ENCODE measurements at regions not wholly inside any gene's neighbourhood (a gene's known extent, or its start where the extent isn't known, plus 50 kb on each side); places are given as distances from the start of the nearest gene placed in this dataset.

DNA sequence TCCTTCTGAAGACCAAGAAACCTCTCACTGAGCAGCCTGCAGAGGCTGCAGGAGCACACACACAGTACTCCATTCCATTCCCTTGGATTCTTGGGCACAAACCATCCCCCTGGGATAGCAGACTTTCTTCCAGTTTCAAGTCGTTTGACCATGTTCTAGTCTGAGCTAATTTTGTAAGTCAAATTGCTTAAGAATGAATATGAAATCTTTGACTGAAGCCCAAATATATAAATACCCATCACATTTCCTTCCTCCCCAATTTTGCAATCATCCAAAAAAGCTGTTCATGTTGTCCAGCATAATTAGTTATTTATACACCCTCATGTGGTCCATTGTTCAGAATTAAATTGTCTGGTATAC, 231.2 kb upstream of the TPRG1 start:
- DNase-seq: no peak

DNA sequence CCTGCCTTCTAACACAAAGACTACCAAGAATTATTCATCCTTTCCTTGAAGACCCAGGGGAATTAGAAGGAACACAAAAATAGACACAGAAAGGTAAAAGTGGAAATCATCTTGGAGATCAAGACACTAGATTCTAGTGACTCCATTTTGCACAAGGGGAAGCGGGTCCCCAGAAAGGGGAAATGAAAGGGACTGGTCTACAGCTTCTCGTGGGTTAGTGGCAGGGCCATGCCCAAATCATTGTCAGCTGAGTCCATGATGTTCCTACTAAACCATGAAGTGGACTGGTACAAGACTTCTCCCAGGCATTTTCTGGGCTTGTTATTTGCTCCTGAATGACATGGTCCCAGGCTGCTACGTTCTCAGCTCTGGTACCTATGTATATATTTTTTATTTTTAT, 230.7 kb upstream of the TPRG1 start:
- no peak for DNase-seq

DNA sequence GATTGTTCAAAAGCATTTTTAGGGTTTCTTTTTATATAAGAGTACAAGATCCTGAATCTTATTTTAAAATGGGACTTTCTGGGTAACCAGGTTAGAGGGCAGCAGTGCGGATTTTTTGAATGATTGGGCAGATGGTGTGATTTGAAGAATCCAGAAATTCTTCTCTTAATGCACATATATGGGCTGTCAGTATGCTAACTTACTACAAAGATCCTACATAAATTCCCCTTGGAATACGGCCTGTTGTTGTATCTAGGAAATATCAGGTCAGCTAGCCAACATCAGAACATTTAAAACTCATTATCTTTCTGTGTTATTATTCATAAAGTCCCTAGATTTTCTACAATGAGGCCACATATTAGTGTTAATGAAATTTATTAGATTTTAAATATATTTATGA, 229.6 kb upstream of the TPRG1 start:
- DNase-seq: no peak

DNA sequence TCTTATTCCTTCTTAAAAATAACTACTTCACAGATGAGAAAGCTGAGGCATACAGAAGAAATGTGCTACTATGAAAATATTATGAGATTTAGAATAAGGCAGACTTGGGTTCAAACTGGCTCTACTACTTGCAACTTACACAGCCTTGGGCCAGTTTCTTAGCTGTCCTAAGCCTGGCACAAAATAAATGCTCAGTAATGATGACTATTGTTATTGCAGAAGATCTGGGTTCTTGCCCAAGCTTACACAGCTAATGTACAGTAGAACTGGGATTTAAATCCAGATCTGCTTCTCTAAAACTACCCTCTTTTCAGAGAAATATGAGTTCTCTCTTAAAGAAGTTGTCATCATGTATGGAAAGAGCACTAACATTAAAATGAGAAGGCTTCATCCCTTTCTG, 228.2 kb upstream of the TPRG1 start:
- DNase-seq: no peak

DNA sequence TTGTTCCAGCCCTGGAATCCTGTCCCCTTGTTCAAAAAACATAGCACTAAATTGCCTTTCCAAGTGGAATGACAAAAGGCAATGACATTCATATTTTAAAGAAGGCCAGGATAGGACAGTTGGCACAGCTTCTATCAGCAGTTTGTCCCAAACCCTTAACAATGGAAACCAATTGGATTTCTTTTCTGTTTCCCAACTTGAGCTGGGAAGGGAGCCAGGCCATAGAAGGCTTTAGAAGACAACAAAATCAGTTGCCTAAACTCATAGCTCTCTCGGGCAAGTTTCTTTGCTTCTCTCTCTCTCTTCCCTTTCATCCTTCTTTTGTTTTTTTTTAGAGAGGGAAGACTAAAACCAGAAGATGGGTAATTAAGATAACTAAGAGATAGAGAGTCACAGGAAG, 227.7 kb upstream of the TPRG1 start:
- no peak for DNase-seq

DNA sequence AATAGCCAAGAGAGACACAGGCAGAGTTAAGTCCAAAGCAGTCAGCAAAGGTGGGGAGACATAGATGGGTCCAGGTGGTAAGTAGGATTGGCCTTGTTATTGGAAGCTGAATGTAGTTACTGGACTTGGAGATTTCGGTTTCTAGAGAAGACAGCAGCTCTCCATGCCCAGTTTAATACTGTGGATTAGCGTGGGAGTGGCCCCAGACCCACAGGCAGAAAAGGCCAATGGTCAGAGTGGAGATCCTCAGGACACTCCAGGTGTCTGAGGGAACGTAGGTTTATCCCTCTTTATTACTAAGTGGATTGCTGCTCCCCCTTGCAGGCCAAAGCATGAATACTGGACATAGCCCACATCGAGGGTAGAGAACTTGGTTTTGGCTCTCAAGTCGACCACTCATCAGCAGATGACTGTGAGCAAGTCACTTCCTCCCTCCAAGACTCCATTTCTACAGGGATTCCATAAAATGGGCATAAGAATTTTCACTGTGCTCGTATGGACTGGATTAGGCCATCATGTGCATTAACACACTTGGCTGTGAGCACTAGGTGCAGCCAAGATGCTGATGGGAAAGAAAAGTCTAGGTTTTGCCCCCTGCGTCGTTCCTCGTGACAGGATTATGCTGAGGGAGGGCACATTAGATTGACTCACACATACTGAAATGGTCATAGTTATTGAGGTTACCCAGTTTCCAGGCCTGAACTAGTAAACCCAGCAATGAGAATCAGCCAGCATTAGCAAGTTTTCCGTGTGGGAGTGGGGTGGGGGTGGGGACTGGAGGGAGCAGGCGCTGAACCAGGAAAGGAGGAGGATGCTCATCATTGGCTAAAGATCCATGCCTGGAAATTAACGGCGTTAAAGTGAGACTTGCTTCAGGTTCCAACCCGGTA, 225.2 kb upstream of the TPRG1 start:
- no peak for DNase-seq

DNA sequence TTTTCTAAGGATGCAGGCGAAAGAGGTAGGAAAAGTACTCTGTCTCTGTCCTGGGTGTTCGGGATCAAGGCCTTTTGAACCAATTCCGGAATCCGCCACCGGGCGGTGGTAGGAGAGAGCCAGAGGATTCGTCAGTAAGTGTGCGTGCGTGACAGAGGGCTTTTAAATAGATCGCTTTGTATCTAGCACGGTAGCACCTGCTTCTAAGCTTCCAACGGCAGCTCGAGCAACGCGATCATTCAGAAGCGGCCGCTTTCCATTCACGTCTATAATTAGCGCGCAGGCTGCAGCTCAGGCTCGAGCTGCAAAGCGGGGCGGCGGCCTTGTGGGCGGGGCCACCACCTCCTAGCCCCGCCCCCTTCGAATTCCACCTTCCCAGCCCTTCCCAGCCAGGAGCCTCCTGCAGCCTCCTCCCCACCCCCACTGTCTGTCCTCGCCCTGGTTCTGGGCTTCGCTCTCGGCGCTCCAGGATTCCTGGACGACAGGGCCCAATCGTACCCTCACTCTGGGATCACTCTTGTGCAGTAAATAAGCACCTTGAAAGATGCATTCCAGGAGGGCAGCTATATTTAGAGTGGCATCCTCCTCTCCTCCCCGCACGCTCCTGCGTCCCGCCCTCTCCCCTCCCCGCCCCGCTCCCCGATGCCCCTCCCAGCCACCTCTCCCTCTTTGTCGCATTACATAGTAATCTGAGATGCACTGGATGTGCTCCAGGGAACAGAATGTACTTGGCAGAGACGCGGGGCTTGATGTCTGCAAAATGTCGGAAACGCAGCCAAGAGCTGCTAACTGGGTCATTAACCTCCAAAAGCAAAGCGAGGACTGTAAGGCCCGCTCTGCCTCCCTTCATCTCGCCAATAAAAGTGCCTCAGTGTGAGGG, 224.1 kb upstream of the TPRG1 start:
- peak; percentile 95 for DNase-seq

DNA sequence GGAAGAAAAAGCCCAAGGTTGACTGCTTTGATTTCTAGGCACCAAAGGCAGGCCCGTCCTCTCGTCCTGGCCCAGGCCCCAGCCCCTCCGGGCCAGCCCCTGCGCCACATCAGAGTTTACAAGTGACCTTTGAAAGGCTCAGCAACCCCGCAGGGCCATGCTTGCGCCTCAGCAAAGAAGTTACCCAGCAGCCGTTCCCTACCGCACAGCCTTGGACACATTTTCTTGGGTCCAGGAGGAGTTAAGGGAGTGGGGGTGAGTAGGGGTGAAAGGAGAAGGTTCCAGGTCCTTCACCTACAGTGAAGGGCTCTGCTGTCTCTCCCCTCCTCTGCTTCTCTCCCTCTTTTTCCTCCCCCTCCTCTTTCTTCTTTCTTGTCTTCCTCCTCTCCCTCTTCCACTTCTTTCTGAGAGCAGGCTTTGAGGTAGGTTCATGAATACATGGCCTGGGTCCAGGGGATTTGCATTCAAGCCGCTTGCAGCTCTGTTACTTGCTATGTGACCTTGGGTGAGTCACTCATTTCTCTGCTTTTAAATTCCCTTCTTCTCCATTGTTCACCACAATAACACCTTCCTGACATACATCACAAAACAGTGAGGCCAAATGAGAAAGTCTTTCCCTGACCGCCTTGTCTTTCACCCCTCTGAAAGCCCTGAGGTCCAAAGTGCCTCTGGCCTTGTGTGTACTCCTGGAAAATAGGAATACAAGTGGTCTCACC, 223.3 kb upstream of the TPRG1 start:
- peak; percentile 60 for DNase-seq

DNA sequence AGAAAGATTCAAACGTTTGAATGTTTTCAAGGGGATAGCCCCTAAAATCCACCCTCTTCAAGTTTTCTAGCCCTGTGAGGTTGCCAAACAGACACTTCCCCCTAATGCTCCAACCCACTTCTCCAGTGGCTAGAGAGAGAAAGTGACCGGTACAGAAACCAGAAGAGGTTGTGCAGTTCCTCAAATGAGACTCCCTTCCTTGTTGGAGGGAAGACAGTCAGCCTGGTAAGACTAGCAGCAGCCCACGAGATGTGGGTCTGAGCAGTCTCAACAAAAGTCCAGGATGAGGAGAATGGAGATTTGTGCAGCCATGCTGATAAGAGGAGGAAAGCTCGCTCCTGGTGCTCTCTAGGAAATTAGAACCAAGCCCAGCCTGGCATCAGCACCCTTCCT, 222.8 kb upstream of the TPRG1 start:
- peak; percentile 25 for DNase-seq

DNA sequence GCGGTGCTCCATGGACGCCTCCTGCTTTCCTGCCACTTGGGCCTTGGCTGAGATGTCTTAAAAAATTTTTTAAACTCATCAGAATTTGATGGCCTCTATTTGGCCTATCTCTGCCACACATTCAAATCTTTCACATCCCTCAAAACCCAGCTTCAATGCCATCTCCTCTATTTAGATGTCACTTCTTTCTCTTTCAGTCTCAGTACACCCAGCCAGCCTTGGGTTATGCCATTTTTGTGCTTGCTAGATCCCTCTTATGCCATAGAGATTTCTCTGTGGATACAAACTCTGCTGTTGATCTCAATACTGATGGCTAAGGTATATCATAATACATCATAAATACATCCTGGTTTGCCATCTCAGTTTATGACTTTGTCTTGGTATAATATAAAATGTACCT, 222.3 kb upstream of the TPRG1 start:
- DNase-seq: no peak

DNA sequence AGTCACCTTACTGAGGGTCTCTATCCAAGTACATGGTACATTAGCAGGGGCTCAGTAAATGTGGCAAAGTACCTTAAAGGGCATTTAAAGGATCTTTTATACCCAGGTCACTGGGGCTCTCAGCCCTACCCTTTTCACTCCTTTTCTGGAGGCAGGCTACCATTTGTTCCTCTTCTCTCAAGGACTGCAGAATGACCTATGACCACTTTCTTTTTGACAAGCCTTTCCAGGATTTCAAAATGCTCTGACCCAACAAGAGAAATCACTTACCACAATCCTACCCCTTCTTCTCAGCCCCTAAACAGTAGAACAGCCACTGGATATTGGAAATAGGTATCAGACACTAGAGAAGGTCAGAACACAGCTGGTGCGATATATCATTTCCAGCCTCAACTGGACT, 221.8 kb upstream of the TPRG1 start:
- no peak for DNase-seq

DNA sequence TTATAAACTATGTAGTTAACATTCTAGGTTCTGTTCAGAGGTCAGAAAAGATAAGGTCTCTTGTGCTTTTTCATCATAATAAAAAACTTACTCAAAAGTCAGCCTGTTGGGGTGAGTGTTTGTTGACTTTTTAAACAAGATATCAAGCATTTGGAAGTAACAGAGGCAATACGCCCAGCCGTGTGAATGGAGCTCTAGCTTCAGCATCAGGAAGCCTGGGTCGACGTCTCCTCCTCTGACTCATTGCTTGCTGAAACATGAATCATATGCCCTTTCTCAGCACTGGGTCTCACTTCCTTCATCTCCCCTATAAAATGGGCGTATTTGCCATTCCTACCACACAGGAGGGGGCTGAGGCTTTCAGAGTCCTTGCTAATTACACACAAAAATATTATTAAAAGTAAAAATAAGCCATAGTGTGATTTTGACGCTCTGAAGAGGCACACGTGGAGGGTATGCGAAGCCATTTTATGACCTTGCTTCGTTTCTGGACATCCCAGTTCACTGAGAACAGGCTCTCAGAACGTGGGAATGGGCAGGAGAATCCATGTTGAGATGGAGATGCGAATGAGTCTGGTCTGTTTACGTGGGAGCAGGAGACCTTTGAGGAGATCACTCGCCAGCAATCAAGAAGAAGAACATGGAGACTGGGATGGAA, 220.8 kb upstream of the TPRG1 start:
- DNase-seq: no peak

DNA sequence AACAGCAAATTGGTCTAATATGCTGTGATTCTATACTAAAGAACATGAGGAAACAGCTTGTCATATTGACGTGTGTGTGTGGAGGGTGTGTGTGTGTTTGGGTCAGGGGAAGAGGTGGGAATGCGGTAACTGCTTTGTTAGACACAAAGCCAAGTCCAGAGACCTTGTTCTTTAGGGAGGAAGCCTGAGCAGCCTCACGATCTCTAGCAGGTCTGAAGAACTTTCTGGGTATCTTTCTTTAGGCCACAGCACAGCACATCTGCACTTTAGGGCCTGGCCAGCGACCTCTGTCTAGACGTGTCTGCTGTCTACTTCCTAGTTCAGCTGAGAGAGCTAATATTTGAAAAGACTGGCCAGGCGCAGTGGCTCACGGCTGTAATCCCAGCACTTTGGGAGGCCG, 220.0 kb upstream of the TPRG1 start:
- DNase-seq: no peak

DNA sequence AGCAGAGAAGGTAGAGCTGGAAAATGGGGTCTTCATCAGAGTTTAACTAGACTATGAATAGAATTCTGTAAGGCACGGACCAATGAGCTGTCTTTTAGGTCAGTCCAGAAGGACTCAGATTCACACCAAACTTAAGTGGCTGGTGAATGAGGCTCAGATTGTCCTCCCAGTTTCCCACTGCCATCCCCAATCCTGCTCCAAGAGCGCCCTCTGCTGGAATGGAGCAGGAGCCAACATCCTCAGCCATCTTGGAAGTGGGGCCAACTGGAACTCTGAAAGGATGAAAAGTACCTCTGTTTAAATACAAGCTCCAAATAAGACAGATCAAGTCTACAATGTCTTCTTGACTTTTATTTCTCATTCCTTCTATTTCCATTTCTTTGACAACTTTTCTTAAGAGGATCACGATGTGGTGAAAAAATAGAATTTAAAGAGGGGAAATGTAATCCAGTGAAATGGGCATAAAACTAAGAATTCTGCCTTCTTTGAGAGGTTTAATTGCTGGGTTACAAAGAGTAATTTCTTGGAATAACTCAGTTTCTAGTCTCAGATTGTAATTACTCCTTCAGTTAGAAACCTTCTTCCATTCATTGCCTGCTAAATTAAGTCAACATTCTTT, 217.1 kb upstream of the TPRG1 start:
- peak; percentile 93 for DNase-seq

DNA sequence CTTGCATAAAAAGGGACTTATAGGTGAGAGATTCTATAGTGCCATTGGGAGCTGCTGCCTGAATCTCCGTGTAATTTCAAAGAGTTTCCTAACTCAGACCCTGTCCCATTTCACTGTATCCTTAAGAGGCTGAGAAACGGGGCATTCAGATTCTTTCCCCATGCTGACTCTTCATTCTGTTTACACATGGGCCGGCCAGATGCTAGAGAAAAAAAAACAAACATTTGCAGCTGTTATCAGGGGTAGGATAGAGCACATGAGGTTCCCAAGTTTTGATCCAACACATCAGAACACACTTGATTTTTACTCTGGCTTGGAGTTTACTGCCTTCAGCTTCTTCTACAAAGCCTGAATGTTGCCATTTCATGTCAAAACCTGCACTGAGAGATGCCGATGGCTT, 215.9 kb upstream of the TPRG1 start:
- no peak for DNase-seq

DNA sequence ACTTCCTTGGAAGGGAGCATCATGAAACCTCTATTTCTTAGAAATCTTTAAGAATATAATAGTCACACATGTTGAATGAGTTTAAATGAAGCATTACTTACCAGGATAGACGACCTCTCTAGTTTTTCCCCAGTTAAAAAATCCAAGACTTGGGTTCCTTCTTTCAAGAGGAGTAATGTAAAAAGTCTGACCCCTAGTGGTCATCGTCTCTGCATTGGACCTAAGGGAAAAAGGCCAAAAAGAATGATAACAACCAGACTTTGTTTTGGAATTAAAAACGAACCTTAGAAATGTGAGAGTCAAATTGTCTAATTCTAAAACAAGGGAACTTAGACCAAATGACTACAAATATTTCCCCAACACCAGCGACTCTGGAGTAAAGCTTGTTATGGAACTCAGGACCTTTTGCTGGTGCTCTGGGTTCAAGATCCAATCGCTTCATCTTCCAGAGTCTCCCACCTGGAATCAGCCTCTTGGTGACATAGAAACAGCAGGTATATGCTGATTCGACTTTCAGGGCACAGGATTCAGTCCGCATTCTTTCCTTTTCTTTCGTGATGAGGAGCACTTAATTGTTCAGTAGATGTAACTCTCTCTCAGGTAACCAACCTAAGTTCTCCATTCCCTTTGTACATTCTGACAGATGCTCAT, 214.8 kb upstream of the TPRG1 start:
- peak; percentile 55 for DNase-seq

DNA sequence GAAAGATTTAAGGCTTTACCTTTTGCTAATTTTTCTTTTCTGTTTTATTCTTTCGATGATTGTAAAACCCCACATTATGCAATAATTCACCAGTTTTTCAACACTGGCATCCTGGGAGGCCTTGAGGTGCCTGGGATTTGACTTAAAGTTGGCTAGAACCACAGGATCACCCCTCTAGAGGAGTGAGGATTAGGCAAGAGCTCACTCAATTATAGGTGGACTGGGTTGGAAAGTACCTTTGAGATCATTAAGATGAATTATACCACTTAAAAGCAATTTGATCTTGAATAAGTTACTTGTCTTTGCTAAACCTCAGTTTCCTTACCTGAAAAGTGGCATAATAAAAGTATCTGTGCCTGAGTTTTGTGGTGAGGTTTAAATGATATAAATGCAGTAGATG, 212.8 kb upstream of the TPRG1 start:
- DNase-seq: no peak

DNA sequence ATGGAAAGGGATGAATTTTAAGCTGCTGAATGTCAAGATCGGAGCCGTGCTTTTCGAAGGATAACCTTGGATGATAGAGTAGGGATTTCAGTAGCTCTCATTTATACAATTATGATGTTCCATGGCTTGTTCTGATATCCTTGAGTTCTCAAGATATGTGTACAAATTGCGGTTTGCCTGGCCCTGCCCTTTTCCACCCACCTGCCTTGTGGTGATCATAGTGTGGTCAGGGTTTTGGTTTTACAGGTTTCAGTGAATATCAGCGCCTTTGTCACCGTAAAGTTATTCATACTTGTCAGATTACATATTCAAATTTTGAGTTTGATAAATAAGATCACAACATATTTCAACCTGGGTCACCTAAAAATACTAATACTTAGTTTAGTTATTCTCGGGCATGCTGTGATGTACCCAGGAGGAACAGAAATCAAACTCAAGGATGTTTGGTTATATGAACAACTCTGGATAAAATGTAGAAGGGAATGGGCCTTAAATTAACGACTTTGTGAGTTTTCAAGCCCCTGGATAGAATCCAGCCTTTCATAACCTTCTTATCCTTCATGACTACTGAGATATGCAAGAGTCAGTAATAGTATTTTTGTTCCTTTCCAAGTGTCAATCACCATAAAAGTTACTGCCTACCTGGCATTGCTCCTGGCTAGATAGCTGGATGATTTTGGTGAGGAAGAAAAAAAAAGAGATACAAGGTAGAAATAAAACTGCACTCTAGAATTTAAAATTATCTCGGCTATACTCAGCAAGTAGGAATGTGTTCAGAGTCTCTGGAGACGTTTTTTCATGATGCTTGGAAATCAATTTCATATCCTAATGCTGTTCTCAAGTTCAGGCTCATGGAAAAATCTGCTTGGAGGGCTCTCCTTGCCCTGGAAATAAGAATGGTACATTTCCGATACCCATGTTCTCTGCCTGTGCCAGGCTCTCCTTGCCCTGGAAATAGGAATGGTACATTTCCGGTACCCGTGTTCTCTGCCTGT, 209.2 kb upstream of the TPRG1 start:
- no peak for DNase-seq

DNA sequence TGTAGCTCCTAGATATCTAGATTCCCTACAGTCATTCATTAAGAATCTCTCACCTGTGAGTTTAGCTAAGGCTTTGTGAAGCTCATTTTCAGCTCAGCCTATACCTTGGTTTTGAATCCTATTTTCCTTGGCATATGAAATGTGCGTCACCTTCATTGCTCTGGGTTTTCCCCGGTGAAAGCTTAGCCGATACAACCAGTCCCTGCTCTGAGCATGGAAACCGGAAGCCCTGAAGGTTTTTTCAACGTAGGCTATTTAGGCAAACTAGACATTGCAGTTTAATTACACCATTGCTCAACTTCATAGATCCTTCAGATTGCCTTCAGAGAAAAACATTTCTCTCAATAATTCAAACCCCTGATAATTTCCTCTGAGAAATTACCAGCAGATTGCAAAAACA, 206.8 kb upstream of the TPRG1 start:
- DNase-seq: no peak

DNA sequence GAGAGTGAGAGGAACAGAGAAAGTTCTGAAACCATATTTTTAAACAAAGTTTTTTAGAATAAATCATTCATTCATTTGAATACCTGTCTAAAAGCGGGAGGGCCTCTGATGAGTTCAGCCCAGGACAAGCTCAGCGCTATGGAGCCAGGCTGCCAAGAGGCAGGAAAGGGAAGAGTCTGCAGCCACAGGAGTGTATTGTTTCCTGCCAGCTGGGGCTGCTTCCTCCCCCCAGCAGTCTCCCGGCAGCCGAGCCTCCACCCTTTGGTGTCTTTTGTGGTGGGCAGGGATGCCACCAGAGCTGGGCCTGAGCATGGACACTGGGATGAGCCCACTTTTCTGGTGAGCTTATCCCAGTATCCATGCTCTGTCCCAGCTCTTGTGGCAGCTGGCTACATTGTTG, 199.5 kb upstream of the TPRG1 start:
- no peak for DNase-seq
